ENCODE measurements at regions not wholly inside any gene's neighbourhood (a gene's known extent, or its start where the extent isn't known, plus 50 kb on each side); places are given as distances from the start of the nearest gene placed in this dataset.
"Not testable (repeated sequence)": the region's sequence is repeated elsewhere in the genome, so short reads cannot be mapped to it uniquely, and the experiment has no call there.

DNA sequence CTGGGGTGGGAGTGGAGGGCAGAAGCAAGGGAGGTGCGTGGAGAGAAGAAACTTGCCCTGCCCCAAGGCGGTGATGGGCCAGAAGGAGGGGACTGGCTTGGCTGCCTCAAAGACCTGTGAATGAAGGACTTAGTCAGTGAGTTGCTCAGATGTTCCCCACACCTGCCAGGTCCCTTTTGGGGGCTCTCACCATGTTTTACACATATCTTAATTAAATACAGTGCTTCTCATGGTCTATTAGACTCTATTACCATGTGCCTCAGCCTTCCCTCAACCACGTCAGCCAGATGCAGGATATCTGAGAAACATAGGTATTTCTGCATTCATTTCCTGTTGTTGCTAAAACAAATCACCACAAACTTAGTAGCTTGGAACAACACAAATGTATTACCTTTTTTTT, 429.5 kb downstream of the BUD13 start:
- Histone ChIP-seq H3K79me2 (ENCODE audit: insufficient read depth, low read length) (no peaks in the 10 kb centered on the region), H3K9ac (ENCODE audit: low read length) (no peak overlapping the region), H3K9me2 (ENCODE audit: low read depth, low read length) (no peaks in the 10 kb centered on the region), H3K36me3 (ENCODE audit: insufficient read depth, low read length) (no peaks in the 10 kb centered on the region), H4K20me1 (ENCODE audit: insufficient read depth, low read length) (no peaks in the 10 kb centered on the region), H3K4me2 (ENCODE audit: low read length) (no peak overlapping the region), H3K4me3 (ENCODE audit: low read depth, low read length, poor library complexity, severe bottlenecking) (no peak overlapping the region), H3K9me3 (ENCODE audit: low read length) (no peaks in the 10 kb centered on the region), H2AFZ (ENCODE audit: low read length) (no peak overlapping the region), H3F3A (ENCODE audit: insufficient read depth, low read length) (no peaks in the 10 kb centered on the region), H3K4me1 (ENCODE audit: insufficient read depth, low read length, severe bottlenecking) (no peaks in the 10 kb centered on the region), H3K27me3 (ENCODE audit: insufficient read depth, low read length) (no peaks in the 10 kb centered on the region), H3K27ac (ENCODE audit: low read depth, low read length, poor library complexity, severe bottlenecking) (no peak overlapping the region)
- TF ChIP-seq, protein P1, sequence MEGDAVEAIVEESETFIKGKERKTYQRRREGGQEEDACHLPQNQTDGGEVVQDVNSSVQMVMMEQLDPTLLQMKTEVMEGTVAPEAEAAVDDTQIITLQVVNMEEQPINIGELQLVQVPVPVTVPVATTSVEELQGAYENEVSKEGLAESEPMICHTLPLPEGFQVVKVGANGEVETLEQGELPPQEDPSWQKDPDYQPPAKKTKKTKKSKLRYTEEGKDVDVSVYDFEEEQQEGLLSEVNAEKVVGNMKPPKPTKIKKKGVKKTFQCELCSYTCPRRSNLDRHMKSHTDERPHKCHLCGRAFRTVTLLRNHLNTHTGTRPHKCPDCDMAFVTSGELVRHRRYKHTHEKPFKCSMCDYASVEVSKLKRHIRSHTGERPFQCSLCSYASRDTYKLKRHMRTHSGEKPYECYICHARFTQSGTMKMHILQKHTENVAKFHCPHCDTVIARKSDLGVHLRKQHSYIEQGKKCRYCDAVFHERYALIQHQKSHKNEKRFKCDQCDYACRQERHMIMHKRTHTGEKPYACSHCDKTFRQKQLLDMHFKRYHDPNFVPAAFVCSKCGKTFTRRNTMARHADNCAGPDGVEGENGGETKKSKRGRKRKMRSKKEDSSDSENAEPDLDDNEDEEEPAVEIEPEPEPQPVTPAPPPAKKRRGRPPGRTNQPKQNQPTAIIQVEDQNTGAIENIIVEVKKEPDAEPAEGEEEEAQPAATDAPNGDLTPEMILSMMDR (IDR thresholded peaks at IDR 0.05; ENCODE audit: low read length): no peak
- TF ChIP-seq EZH2 (IDR thresholded peaks at IDR 0.05; ENCODE audit: borderline replicate concordance, low read length): no peak

DNA sequence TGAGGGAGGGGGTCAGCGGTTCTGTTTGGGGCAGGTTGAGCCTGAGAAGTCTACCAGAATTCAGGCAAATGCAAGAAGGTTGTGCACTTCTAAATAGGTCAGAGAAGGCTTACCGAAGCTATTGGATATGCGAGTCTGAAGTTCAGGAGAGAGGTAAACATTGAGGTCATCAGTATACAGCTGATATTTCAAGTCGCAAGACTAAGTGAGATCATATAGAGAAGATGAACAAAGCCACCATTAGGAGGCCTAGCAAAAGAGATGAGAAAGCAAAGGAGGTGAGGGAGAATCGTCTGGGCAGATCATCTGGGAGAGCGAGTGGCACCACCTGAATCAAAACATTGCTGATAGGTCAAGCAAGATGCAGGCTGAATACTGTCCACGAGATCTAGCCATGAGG, 430.6 kb downstream of the BUD13 start:
- Histone ChIP-seq H3K9me2 (ENCODE audit: low read depth, low read length) (no peaks in the 10 kb centered on the region), H3F3A (ENCODE audit: insufficient read depth, low read length) (no peaks in the 10 kb centered on the region), H3K4me3 (ENCODE audit: low read depth, low read length, poor library complexity, severe bottlenecking) (no peak overlapping the region), H3K9ac (ENCODE audit: low read length) (no peak overlapping the region), H4K20me1 (ENCODE audit: insufficient read depth, low read length) (no peaks in the 10 kb centered on the region), H3K79me2 (ENCODE audit: insufficient read depth, low read length) (no peaks in the 10 kb centered on the region), H3K36me3 (ENCODE audit: insufficient read depth, low read length) (no peaks in the 10 kb centered on the region), H3K9me3 (ENCODE audit: low read length) (no peaks in the 10 kb centered on the region), H2AFZ (ENCODE audit: low read length) (no peak overlapping the region), H3K4me2 (ENCODE audit: low read length) (no peak overlapping the region), H3K4me1 (ENCODE audit: insufficient read depth, low read length, severe bottlenecking) (no peaks in the 10 kb centered on the region), H3K27ac (ENCODE audit: low read depth, low read length, poor library complexity, severe bottlenecking) (no peak overlapping the region), H3K27me3 (ENCODE audit: insufficient read depth, low read length) (no peaks in the 10 kb centered on the region)
- TF ChIP-seq EZH2 (IDR thresholded peaks at IDR 0.05; ENCODE audit: borderline replicate concordance, low read length): no peak
- TF ChIP-seq, protein P1 (IDR thresholded peaks at IDR 0.05; ENCODE audit: low read length): no peak

DNA sequence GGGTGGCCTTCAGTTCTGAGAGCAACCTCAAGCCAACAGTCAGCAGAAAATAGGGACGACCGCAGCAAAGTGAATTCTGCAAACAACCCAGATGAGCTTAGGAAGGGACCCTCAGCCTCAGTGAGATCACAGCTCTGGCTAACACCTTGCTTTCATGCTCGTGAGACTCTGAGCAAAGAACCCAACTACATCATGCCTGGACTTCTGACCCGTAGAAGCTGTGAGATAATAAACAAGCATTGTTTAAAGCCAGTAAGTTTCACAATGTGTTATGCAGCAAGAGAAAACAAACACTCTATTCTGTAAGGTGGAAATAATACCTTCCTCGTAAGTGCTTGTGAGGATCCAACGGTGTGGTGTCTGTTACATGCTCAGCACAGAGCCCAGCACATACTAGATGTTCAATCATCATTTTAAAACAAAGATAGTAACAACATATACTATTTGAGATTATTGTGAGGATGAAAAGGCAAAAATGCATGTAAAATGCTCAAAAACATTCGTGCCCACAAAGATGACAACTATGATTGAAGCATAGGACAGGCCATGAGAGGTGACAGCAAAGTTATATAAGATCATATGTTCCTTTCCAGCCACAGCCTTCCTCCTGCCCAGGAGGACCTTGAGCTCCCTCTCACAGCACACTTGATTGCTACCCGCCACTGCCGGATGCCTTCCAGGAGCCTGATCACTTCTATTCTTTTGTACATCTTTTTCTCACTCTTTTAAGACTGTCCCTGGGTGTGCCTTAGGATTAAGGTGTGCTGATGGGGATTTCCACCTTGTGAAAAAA, 433.3 kb downstream of the BUD13 start:
- Histone ChIP-seq H2AFZ (ENCODE audit: low read length) (no peak overlapping the region), H4K20me1 (ENCODE audit: insufficient read depth, low read length) (no peaks in the 10 kb centered on the region), H3K4me3 (ENCODE audit: low read depth, low read length, poor library complexity, severe bottlenecking) (no peak overlapping the region), H3K4me2 (ENCODE audit: low read length) (no peak overlapping the region), H3K9ac (ENCODE audit: low read length) (no peak overlapping the region), H3K27me3 (ENCODE audit: insufficient read depth, low read length) (no peaks in the 10 kb centered on the region), H3K79me2 (ENCODE audit: insufficient read depth, low read length) (no peaks in the 10 kb centered on the region), H3K4me1 (ENCODE audit: insufficient read depth, low read length, severe bottlenecking) (no peaks in the 10 kb centered on the region), H3K36me3 (ENCODE audit: insufficient read depth, low read length) (no peaks in the 10 kb centered on the region), H3K9me2 (ENCODE audit: low read depth, low read length) (no peaks in the 10 kb centered on the region), H3F3A (ENCODE audit: insufficient read depth, low read length) (no peaks in the 10 kb centered on the region), H3K9me3 (ENCODE audit: low read length) (no peaks in the 10 kb centered on the region), H3K27ac (ENCODE audit: low read depth, low read length, poor library complexity, severe bottlenecking) (no peak overlapping the region)
- no peak for TF ChIP-seq EZH2 (IDR thresholded peaks at IDR 0.05; ENCODE audit: borderline replicate concordance, low read length)
- TF ChIP-seq, protein P1 (IDR thresholded peaks at IDR 0.05; ENCODE audit: low read length): no peak

DNA sequence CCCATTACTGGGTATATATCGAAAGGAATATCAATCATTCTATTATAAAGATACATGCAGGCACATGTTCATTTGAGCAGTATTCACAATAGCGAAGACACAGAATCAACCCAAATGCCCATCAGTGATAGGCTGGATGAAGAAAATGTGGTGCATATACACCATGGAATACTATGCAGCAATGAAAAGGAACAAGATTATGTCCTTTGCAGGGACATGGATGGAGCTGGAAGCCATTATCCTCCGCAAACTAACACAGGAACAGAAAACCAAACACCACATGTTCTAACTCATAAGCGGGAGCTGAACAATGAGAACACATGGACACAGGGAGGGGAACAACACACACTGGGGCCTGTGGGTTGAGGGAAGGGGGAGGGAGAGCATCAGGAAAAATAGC, 434.3 kb downstream of the BUD13 start:
- not testable (repeated sequence) for H4K20me1 ChIP-seq (ENCODE audit: insufficient read depth, low read length); H3K4me3 ChIP-seq (ENCODE audit: low read depth, low read length, poor library complexity, severe bottlenecking); H3F3A ChIP-seq (ENCODE audit: insufficient read depth, low read length); H3K9me3 ChIP-seq (ENCODE audit: low read length); H3K36me3 ChIP-seq (ENCODE audit: insufficient read depth, low read length); H3K4me2 ChIP-seq (ENCODE audit: low read length); H3K79me2 ChIP-seq (ENCODE audit: insufficient read depth, low read length); H3K27me3 ChIP-seq (ENCODE audit: insufficient read depth, low read length); H2AFZ ChIP-seq (ENCODE audit: low read length); H3K27ac ChIP-seq (ENCODE audit: low read depth, low read length, poor library complexity, severe bottlenecking); H3K9me2 ChIP-seq (ENCODE audit: low read depth, low read length); H3K4me1 ChIP-seq (ENCODE audit: insufficient read depth, low read length, severe bottlenecking); H3K9ac ChIP-seq (ENCODE audit: low read length)

All from OCI-LY1 (cell line).